Activated CD8-positive, alpha-beta memory T cell treated with anti-CD3 and anti-CD28 coated beads for 4 hours (primary cell): ENCODE measurements at regions not wholly inside any gene's neighbourhood (a gene's known extent, or its start where the extent isn't known, plus 50 kb on each side); places are given as distances from the start of the nearest gene placed in this dataset.

ENCODE experiments used
- DNase-seq, 2 donors: peaks; one replicate each; pipeline ENCODE4 v3.0.0-alpha.2; 2020; ENCODE audit warnings: low read depth in 2 of 2

DNA sequence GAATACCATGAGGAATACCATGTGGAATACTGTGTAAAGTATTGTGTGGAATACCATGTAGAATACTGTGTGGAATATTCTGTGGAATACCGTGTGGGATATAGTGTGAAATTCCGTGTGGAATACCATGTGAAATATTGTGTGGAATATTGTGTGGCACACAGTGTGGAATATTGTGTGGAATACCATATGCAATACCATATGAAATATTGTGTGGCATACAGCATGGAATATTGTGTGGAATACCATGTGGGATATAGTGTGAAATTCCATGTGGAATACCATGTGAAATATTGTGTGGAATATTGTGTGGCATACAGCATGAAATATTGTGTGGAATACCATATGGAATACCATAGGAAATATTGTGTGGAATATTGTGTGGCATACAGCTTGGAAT lies 135.1 kb upstream of the CHST15 start:
- no peak for DNase-seq

DNA sequence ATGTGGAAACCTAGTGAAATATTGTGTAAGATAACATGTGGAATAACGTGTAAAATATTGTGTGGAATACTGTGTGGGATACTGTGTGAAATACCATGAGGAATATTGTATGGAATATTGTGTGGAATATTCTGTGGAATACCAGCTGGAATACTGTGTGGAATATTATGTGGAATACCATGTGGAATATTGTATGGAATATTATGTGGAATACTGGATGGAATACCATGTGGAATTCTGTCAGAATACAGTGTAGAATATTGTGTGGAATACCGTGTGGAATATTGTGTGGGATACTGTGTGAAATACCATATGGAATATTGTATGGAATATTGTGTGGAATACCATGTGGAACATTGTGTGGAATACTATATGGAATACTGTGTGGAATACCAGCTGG lies 134.6 kb upstream of the CHST15 start:
- no peak for DNase-seq

DNA sequence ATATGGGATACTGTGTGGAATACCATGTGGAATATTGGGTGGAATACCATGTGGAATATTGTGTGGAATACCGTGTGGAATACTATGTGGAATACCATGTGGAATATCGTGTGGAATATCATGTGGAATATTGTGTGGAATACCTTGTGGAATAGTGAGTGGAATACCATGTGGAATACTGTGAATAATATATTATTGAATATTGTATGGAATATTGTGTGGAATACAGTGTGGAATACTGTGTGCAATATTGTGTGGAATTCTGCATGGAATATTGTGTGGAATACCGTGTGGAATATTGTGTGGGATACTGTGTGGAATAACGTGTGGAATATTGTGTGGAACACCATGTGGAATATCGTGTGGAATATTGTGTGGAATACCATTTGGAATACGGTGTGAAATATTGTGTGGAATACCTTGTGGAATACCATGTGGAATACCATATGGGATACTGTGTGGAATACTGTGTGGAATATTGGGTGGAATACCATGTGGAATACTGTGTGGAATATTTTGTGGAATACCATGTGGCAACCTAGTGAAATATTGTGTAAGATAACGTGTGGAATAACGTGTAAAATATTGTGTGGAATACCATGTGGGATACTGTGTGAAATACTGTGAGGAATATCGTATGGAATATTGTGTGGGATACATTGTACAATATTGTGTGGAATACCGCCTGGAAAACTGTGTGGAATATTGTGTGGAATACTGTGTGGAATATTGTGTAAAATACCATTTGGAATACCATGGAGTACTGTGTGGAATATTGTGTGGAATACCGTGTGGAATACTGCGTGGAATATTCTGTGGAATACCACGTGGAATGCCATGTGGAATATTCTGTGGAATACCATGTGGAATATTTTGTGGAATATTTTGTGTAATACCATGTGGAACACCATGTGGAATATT lies 133.9 kb upstream of the CHST15 start:
- DNase-seq: no peak

DNA sequence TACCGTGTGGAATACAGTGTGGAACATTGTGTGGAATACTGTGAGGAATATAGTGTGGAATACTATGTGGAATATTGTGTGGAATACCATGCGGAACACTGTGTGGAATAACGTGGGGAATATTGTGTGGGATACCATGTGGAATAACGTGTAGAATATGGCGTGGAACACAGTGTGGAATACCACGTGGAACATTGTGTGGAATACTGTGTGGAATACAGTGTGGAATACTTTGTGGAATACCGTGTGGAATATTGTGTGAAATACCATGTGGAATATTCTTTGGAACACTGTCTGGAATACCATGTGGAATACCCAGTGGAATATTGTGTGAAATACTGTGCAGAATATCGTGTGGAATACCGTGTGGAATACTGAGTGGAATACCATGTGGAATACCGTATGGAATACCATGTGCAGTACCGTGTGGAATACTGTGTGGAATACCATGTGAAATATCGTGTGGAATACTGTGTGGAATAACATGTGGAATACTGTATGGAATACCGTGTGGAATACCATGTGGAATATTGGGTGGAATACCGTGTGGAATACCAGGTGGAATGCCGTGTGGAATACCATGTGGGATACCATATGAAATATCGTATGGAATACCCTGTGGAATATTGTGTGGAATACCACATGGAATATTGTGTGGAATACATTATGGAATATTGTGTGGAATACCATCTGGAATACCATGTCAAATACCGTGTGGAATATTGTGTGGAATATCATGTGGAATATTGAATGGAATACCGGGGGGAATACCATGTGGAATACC lies 133.1 kb upstream of the CHST15 start:
- no peak for DNase-seq

DNA sequence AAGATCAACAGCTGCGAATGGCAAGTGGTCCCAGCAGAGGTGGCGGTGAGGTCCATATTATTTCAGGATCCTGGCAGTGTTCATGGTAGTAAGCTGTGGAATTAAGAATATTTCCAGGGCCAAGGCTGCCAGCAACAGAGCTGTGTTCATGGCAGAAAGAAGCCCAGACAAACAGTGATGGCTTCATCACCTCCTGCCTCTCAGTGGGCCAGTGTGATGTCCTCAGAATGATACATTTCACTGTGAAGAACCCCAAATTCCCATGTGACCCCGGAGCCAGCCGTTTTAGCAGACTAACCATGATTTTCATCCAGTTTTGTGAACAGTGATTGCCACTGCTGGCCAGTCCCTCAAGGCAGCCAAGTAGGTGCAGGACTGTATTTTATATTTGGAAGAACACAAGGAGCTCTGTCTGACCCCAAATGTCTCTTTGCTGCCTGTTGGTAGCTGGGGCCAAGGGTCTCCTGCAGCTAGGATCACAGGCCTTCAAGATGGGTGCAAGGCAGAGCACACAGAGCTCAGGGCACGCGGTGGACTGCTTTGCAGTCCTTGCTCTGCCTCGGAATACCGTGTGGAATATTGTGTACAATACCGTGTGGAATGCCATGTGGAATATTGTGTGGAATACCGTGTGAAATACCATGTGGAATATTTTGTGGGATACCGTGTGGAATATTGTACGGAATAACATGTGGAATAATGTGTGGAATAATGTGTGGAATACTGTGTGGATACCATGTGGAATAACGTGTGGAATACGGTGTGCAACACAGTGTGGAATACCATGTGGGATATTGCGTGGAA lies 132.3 kb upstream of the CHST15 start:
- peak in 1 of 2 donors; percentile 11 for DNase-seq

DNA sequence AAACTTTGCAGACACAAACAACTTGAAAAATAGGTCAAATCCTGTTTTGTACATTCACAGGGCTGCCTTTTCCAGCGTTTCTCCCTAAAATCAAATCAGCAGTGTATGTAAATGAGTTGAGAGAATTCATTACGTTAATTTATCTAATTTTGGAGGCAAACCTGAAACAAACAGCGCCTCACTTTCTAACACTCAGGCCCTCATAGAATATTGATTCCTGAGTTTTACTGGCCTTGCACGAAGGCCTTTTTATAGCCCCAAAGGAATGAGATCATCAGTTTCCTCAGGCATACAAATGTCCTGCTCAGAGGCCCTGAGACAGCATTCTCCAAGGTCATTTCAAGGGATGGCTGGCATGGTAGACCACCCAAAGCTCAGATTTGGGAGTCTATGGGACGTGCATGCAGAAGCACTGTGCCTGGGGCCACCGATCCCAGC lies 131.7 kb upstream of the CHST15 start:
- DNase-seq: no peak

DNA sequence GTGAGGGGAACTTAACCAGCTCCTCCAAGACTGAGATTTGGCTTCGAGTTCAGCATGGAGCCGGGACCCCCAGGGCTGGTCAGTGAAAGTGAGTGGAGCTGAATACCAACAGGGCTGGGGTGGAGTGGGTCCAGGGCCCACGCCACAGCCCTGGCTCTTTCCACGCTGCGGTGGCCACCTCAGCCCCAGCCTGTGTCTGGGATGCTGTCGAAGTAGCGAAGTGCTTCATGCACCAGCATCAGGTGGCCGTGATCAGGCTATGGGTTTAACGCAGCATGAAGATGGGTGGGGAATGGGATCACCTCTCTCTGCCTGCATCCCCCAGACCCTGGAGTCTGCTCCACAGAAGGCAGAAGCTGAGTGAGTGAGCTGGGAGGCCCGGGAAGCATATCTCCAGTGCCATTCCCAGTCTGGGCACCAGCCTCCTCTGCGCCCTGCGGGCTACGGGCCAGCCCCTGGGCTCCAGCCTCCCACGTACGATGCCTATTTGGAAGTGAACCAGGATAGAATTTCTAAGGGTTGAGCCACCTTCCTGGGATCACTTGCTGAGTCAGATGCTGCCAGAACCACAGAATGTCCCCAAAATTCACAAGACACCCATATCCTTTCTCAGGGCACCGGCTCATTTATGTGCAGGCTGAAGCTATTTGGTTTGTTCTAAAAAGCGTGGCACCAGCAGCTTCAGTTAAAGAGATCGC lies 131.1 kb upstream of the CHST15 start:
- no peak for DNase-seq

DNA sequence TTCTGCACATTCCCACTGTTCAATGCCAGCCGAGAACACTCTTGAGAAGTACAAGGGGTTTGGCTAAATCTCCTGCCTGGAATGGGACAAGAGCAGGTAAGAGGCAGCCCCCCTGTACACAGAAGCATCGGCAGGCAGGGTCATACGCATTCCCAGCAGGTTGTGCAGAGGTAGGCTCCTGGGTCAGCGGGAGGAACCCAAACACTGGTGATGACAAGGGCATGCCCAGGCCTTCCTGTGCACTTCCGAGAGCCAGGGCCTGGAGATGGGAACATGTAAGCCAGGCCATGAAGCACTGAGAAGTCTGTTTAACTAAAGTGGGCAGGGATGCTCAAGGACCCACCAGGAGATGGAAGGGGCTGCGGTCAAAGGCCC lies 130.3 kb upstream of the CHST15 start:
- DNase-seq: no peak

DNA sequence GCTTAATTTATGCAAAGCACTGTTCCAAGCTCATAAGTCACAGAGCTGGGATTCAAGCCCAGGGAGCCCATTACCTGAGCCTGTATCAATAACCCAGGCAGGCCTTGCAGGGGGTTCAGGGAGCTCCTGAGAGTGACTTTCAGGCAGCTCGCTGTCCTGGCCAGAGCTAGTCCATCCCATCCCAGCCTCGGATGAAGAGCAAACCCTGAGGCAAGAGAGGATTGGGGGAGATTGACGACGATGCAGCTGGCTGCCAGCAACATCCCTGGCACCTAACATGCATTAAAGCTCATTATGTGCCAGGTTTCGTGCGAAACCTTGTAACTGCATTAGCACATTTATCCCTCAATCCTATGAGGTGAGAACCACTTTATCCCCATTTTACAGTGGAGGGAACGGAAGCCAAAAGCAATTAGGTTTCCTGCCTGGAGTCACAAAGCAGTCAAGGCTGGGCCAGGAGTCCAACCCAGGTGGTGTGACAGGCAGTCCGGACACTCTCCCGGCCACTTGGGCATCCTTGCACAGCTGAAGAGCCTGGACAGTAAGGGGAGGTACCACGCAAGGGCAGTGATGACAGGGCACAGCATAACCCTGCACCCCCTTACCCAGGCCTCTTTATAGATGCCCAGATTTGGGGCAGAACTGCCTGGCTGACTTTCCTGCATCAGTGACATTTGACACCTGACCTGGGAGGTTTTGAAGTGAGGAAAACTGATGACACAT lies 129.8 kb upstream of the CHST15 start:
- no peak for DNase-seq

DNA sequence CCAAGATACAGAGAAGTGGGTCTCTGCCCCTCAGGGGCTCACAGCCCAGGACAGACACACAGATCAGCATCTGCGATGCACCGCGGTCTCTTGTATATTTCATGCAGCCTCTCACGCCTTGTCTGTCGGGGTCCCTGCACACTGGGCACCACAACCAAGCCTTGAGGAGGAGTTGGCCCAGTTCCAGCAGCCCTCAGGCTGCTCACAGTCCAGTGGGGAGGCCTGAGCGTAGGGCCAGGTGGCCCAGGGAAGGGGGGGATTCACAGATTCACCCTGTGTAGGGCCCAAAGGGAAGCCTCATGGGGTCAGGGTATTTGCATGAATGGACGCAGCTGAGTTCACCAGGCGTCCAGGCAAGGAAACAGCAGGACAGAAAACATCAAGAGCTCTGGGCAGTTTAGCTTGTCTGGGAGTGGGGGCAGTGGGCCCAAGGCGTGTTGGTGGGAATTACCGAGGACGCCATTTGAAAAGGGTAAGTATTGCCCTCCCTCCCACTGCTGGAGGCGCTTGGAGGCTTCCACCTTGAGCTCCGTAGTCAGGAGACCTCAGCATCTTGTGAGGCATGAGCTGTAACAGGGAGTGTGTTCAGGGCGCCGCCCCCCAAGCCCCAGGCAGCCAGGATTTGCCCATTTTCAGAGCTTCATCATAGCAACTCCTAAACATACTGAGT lies 129.1 kb upstream of the CHST15 start:
- no peak for DNase-seq

DNA sequence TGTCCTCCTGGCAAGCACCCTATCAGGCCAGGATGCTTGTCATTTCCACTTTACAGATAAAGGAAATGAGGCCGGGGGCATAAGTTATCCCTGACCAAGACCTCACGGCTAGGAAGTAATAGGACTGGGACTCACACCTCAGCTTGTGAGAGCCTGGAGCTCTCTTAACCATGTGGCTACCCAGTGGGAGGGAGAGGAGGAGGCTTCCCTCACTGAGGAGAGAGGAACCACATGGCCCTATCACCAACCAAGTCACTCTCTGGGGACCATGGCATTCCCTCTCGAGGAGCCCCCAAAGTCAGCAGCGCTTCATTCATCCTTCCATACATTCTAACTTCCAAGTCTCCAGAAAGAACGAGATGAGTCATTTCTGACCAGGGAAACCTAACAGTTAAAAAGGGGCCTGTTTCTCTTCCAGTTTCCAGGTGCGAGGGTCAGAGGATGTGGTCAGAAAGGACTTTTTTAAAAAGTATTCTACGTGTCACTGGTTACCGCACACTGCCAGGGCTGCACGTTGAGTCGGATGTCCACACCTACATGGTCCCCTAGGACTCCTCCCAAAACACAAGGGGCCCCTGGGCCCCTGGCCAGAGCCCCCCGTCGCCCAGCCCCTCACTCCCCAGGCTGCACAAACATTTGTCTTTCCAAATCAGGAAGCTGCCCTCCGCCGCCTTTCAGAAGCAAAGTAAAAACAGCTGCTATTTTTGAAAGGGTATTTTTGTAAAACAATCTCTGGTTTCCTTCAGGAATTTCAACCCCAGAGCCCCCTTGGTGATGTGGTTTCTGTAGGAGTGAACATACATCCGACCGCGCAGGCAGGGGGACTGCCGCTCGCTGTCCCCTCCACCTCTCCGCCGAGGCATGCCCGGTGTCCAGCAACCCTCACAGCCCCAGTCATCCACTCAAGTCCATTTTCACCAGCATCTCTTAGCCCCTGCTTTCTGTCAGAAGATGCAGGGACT lies 128.2 kb upstream of the CHST15 start:
- no peak for DNase-seq

DNA sequence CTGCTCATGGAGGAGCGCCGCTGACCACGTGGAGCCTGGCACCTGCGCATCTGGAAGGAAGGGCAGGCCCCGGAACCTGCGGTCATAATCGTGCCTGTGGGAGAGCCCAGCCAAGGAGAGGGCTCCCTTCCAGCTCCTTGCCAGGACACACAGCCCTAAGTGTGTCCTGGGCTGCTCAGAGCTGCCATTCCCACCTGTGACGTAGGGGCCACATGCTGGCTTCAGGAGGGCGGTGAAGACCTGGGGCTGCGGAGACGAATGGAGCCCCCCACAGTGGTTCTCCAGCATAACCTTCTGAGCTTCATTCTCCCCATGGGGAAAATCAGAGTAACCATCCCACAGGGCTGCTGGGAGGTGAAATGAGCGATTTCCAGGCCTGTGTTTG lies 127.6 kb upstream of the CHST15 start:
- DNase-seq: no peak

DNA sequence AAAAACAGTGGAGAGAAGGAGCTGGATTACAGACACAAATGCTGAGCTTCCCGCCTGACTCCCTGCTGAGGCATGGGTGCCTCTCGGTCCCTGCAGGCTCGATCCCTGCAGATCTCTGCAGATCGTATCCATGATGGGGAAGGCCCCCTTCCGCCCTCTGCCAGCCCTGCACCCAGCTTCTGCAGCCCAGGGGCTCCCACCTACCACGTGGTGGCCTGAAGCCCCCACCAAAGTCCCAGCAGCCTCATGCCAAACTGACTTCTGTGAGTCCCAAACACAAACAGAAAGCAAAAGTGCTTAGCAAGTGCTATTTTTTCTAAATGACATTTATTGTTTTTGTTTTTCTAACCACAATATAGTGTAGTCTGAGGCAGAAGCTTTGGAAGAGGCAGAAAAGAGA lies 127.1 kb upstream of the CHST15 start:
- DNase-seq: no peak

DNA sequence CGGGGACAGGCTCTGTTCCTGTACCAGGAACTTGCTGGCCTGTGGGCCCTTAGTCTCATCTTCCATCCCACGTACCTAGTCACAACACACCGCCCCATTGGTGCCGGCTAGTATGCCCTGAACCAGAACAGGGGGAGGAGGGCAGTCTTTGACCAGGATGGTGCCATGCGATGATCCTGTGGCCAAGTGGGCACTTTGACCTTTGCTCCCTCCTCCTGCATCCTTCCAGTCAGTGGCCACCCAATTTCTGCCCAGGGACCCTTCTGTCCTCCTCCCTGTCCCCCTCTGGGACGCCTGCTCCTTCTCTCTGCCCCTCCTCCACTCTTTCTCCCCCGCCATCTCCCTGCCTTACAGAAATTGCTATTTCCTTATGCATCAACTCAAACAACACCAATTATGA lies 126.3 kb upstream of the CHST15 start:
- DNase-seq: no peak

DNA sequence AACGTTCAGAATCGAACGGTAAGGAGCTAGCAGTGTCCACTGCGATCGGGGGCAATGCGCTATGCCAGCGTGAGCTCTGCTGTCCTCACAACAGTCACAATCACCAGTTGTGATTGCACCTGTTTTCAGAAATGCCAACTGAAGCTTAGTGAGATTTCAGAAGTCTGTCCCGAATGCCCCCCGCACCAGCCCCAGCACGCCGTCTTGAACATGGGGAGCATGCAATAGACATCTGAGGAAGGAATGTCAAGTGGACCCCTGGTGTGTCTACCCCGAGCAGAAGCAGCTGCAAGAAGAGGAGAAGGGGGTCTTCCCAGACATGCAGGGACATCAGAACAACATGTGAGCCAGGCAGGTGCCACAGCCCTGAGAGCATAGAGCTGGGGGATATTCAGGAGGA lies 125.7 kb upstream of the CHST15 start:
- DNase-seq: no peak

DNA sequence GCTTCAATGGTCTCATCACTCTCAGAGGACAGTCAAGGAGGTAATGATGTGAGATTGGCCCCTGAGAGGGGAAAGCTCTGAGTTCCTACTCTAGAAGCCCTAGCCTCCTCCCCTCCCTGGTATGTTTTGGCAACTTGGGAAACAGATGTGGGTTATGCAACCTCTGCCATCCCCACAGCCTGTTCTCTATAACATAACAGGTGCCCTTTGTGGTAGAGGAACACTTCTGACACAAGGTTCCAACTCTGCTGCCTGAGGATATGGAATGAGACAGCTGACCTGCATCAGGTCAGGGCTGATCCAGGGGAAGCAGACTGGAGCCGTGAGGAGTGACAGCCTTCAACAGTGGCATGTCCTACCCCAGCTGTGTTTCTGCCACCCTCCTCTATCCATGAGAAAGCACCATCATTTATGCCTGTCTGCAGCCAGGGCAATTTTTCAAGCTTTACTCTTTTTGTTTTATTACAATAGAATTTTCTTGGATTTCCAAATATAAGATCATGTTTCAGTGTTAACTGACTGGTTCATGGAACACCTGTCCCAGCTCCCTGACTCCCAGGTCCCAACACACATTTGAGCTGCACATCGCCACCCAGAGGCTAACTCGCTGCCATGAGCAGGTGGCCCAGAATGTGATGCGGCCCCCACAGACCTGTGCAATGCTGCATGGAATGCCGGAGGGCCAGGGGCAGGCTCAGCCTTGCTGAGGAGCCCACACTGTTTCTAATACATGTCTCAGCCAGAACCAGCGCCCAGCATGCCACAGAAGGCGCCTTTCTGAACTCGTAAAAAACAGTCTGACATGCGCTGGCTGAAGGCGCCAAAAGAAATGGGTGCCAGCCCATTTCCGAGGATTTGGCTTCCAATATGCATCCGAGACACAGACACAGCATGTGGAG lies 124.8 kb upstream of the CHST15 start:
- DNase-seq: no peak

DNA sequence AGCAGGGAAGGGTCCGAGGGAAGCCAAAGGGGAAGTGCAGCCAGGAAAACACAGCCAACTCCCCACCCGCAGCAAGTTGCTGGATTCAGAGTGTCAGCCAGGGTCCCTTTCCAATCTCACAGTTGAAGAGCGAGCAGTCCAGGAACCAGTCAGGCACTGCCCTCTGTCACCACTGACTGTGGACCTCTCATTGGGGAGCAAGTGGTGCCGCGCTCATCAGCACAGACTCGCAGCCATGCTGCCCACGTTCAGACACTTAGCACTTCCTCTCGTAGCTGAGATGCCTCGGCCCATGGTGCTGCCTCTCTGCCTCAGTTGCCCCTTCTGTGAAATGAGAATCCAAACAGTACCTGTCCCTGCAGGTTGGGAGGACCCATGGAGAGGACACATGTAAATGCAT lies 123.6 kb upstream of the CHST15 start:
- no peak for DNase-seq
